HepG2 (cell line): ENCODE measurements at regions not wholly inside any gene's neighbourhood (a gene's known extent, or its start where the extent isn't known, plus 50 kb on each side); places are given as distances from the start of the nearest gene placed in this dataset.

Source experiments
- TFE3 ChIP-seq: IDR thresholded peaks from 2 replicates; pipeline ENCODE4 v1.6.1; 2016
- ZBTB40 ChIP-seq, 2 experiments: fragments of 450-650 bp in 1 of 2; sonication (generic) in 1 of 2; formaldehyde crosslinking in 1 of 2; IDR thresholded peaks; 2 replicates each; pipeline versions ENCODE4 v1.6.1 to v1.8.0; 2016 to 2022; ENCODE audit warnings: antibody characterized with exemption in 1 of 2, mild to moderate bottlenecking in 1 of 2, missing genetic modification reagents in 1 of 2

GRCh38 chr15:86009727-86010126, 69.9 kb upstream of the AGBL1 start (continued):
- no peak for TF ChIP-seq ZBTB40 (IDR thresholded peaks at IDR 0.05)
- TF ChIP-seq ZBTB40 (CRISPR knock-in tag; IDR thresholded peaks at IDR 0.05) = no peak
- TF ChIP-seq TFE3 (CRISPR knock-in tag) = no peak
